H9 (cell line): ENCODE measurements at regions not wholly inside any gene's neighbourhood (a gene's known extent, or its start where the extent isn't known, plus 50 kb on each side); places are given as distances from the start of the nearest gene placed in this dataset.

Experiments used
- DNase-seq: peaks from one replicate; pipeline ENCODE4 v3.0.0-alpha.2; 2017
- H2AFZ ChIP-seq: one replicate; pipeline ENCODE4 v1.6.1; 2013; ENCODE audit warnings: mild to moderate bottlenecking, low read length, control low read depth, moderate library complexity
- H2AK5ac ChIP-seq: 2 replicates; pipeline ENCODE4 v1.6.1; 2013; ENCODE audit warnings: low read length, control low read depth, mixed read lengths; ENCODE audit not compliant: insufficient read length
- H2BK120ac ChIP-seq: one replicate; pipeline ENCODE4 v1.6.1; 2013; ENCODE audit warnings: low read depth, mild to moderate bottlenecking, low read length, control low read depth, inconsistent platforms; ENCODE audit not compliant: poor library complexity, severe bottlenecking
- H2BK12ac ChIP-seq: 2 replicates; pipeline ENCODE4 v1.6.1; 2013; ENCODE audit warnings: low read length, control low read depth, mixed read lengths, low read depth; ENCODE audit not compliant: insufficient read length
- H2BK15ac ChIP-seq: 2 replicates; pipeline ENCODE4 v1.6.1; 2013; ENCODE audit warnings: low read depth, low read length, control low read depth
- H2BK20ac ChIP-seq: one replicate; pipeline ENCODE4 v1.6.1; 2013; ENCODE audit warnings: low read depth, mild to moderate bottlenecking, low read length, control low read depth, inconsistent platforms; ENCODE audit not compliant: poor library complexity, severe bottlenecking
- H2BK5ac ChIP-seq: 2 replicates; pipeline ENCODE4 v1.6.1; 2013; ENCODE audit warnings: low read length, control low read depth, mixed read lengths; ENCODE audit not compliant: insufficient read length
- H3K14ac ChIP-seq: 2 replicates; pipeline ENCODE4 v1.6.1; 2013; ENCODE audit warnings: low read length, control low read depth; ENCODE audit not compliant: insufficient read depth
- H3K18ac ChIP-seq: 2 replicates; pipeline ENCODE4 v1.6.1; 2013; ENCODE audit warnings: low read depth, mild to moderate bottlenecking, mixed read lengths, low read length, control low read depth; ENCODE audit not compliant: insufficient read length
- H3K23ac ChIP-seq: 2 replicates; pipeline ENCODE4 v1.6.1; 2013; ENCODE audit warnings: low read length, control low read depth, mixed read lengths, low read depth; ENCODE audit not compliant: insufficient read length
- H3K23me2 ChIP-seq: 2 replicates; pipeline ENCODE4 v1.6.1; 2013; ENCODE audit warnings: low read depth, mild to moderate bottlenecking, mixed read lengths, low read length, control low read depth; ENCODE audit not compliant: insufficient read length, poor library complexity, severe bottlenecking
- H3K27ac ChIP-seq: 2 replicates; pipeline ENCODE4 v1.5.1; 2013; ENCODE audit warnings: low read length, control low read depth, mixed read lengths, low read depth; ENCODE audit not compliant: insufficient read length
- H3K27me3 ChIP-seq: 2 replicates; pipeline ENCODE4 v1.6.1; 2013; ENCODE audit warnings: low read length, control low read depth, inconsistent platforms; ENCODE audit not compliant: insufficient read depth
- H3K4ac ChIP-seq: 2 replicates; pipeline ENCODE4 v1.6.1; 2013; ENCODE audit warnings: low read depth, mild to moderate bottlenecking, control low read depth, inconsistent platforms, low read length, moderate library complexity
- H3K4me1 ChIP-seq: 2 replicates; pipeline ENCODE4 v1.6.1; 2013; ENCODE audit warnings: low read length, control low read depth, inconsistent platforms; ENCODE audit not compliant: insufficient read depth
- H3K4me2 ChIP-seq: 2 replicates; pipeline ENCODE4 v1.6.1; 2013; ENCODE audit warnings: low read length, control low read depth, mixed read lengths; ENCODE audit not compliant: insufficient read length, insufficient read depth
- H3K56ac ChIP-seq: 2 replicates; pipeline ENCODE4 v1.6.1; 2013; ENCODE audit warnings: low read depth, mild to moderate bottlenecking, mixed read lengths, low read length, control low read depth; ENCODE audit not compliant: insufficient read length
- H3K79me1 ChIP-seq: 2 replicates; pipeline ENCODE4 v1.6.1; 2013; ENCODE audit warnings: low read depth, mild to moderate bottlenecking, moderate library complexity, low read length, control low read depth, inconsistent platforms; ENCODE audit not compliant: insufficient read depth, poor library complexity, severe bottlenecking
- H3K79me2 ChIP-seq: 2 replicates; pipeline ENCODE4 v1.6.1; 2013; ENCODE audit warnings: low read length, control low read depth, inconsistent platforms; ENCODE audit not compliant: insufficient read depth
- H3K9ac ChIP-seq: 2 replicates; pipeline ENCODE4 v1.6.1; 2013; ENCODE audit warnings: low read length, control low read depth, mixed read lengths; ENCODE audit not compliant: insufficient read length; ENCODE audit errors: extremely low read depth
- H3K9me3 ChIP-seq: one replicate; pipeline ENCODE4 v1.6.1; 2013; ENCODE audit warnings: low read depth, low read length, inconsistent platforms; ENCODE audit not compliant: control insufficient read depth
- H3T11ph ChIP-seq: one replicate; pipeline ENCODE4 v1.6.1; 2013; ENCODE audit warnings: mild to moderate bottlenecking, low read length, control low read depth, inconsistent platforms
- H4K20me1 ChIP-seq: one replicate; pipeline ENCODE4 v1.6.1; 2013; ENCODE audit not compliant: control insufficient read depth, insufficient read length, insufficient read depth
- H4K5ac ChIP-seq: 2 replicates; pipeline ENCODE4 v1.6.1; 2013; ENCODE audit warnings: low read depth, mild to moderate bottlenecking, mixed read lengths, low read length, control low read depth; ENCODE audit not compliant: insufficient read length
- H4K8ac ChIP-seq: replicated peaks from 2 replicates; pipeline ENCODE4 v1.6.1; 2013; ENCODE audit warnings: low read length, control low read depth, mixed read lengths, low read depth; ENCODE audit not compliant: insufficient read length
- H4K91ac ChIP-seq: 2 replicates; pipeline ENCODE4 v1.6.1; 2013; ENCODE audit warnings: low read depth, mild to moderate bottlenecking, moderate library complexity, mixed read lengths, low read length, control low read depth; ENCODE audit not compliant: insufficient read length
- H3K27ac Mint-ChIP-seq, 3 experiments: 2 replicates in 2 of 3; 3 replicates in 1 of 3; pipeline ENCODE4 v1.8.0; 2020 to 2021; ENCODE audit warnings: mixed read lengths in 3 of 3, mild to moderate bottlenecking in 1 of 3, moderate library complexity in 1 of 3
- H3K27me3 Mint-ChIP-seq: 2 replicates; pipeline ENCODE4 v1.8.0; 2021; ENCODE audit warnings: low read depth, mild to moderate bottlenecking, moderate library complexity, mixed read lengths
- H3K36me3 Mint-ChIP-seq, 3 experiments: 2 replicates in 2 of 3; 3 replicates in 1 of 3; pipeline ENCODE4 v1.8.0; 2020 to 2021; ENCODE audit warnings: low read depth in 3 of 3, mixed read lengths in 3 of 3; ENCODE audit not compliant: insufficient read depth in 1 of 3
- H3K4me1 Mint-ChIP-seq, 2 experiments: 2 replicates each; pipeline ENCODE4 v1.8.0; 2020; ENCODE audit warnings: mixed read lengths in 2 of 2
- H3K4me3 Mint-ChIP-seq, 2 experiments: 2 replicates in 1 of 2; 3 replicates in 1 of 2; pipeline ENCODE4 v1.8.0; 2020 to 2021; ENCODE audit warnings: mild to moderate bottlenecking in 2 of 2, mixed read lengths in 2 of 2, moderate library complexity in 1 of 2
- H3K9me3 Mint-ChIP-seq, 2 experiments: 2 replicates in 1 of 2; 3 replicates in 1 of 2; pipeline ENCODE4 v1.8.0; 2020; ENCODE audit warnings: mild to moderate bottlenecking in 2 of 2, mixed read lengths in 2 of 2, moderate library complexity in 1 of 2
- WGBS: extraction: QIAGEN DNeasy Blood & Tissue Kit; methylation state at CpG from one replicate; pipeline ENCODE4 v1.1.7; 2013; ENCODE audit warnings: missing lambda C conversion rate, low lambda C conversion rate, mixed read lengths; ENCODE audit not compliant: insufficient read length; ENCODE audit errors: extremely low coverage; 5-methylcytosine and 5-hydroxymethylcytosine counted together
- TF ChIP-seq, protein P1 (sequence below): fragments of 200-600 bp; sonication (generic); conservative IDR thresholded peaks from 3 replicates; pipeline ENCODE4 v1.8.0; 2021; ENCODE audit warnings: antibody characterized with exemption, mild to moderate bottlenecking

DNA sequence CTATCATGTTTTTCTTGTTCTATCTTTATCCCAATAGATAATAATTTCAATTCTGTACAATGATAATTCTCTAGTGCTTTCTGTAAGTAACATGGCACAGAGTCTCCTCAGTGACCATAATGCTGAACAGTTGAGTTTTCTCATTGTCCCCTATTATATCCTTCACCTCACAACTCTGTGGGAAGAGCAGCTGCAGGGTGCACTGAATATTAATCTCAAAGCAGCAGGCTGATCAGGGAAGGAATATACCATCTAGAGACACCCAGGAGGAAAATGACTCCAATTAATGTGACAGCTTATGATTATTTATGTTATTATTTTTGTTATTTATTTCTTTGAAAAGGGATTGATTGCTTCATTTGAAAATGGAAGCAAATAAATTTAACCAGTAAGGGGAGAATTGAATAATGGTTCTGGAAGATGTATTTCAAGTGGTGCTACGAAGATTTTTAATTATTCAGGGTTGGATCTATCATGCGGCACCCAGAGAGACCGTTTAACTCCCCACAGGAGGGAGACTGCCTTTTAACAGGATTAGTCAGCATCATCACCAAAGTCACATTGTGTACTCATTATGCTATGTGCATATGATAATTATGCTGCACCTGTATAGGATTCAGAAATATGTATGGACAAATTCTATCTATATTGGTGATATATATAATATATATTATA lies 1015.7 kb upstream of the GOT2 start:
- Histone ChIP-seq H3K56ac (no peak overlapping the region), H2BK20ac (no peak overlapping the region), H3K9me3 (no peaks in the 10 kb centered on the region), H2AFZ (no peak overlapping the region), H3K79me2 (no peaks in the 10 kb centered on the region), H2BK5ac (no peak overlapping the region), H2AK5ac (no peak overlapping the region), H3K27me3 (no peaks in the 10 kb centered on the region), H3K4ac (no peak overlapping the region), H3K4me1 (no peaks in the 10 kb centered on the region), H3T11ph (no peak overlapping the region), H2BK120ac (no peak overlapping the region), H3K9ac (no peak overlapping the region), H4K91ac (no peak overlapping the region), H3K18ac (no peak overlapping the region), H3K23ac (no peak overlapping the region), H3K23me2 (no peaks in the 10 kb centered on the region), H3K14ac (no peak overlapping the region), H3K27ac (no peak overlapping the region), H4K5ac (no peak overlapping the region), H4K8ac (no peak overlapping the region), H4K20me1 (no peaks in the 10 kb centered on the region), H3K4me2 (no peak overlapping the region), H2BK15ac (no peak overlapping the region), H2BK12ac (no peak overlapping the region), H3K79me1 (no peaks in the 10 kb centered on the region)
- H3K36me3 Mint-ChIP-seq = no peaks in the 10 kb centered on the region
- TF ChIP-seq, protein P1, sequence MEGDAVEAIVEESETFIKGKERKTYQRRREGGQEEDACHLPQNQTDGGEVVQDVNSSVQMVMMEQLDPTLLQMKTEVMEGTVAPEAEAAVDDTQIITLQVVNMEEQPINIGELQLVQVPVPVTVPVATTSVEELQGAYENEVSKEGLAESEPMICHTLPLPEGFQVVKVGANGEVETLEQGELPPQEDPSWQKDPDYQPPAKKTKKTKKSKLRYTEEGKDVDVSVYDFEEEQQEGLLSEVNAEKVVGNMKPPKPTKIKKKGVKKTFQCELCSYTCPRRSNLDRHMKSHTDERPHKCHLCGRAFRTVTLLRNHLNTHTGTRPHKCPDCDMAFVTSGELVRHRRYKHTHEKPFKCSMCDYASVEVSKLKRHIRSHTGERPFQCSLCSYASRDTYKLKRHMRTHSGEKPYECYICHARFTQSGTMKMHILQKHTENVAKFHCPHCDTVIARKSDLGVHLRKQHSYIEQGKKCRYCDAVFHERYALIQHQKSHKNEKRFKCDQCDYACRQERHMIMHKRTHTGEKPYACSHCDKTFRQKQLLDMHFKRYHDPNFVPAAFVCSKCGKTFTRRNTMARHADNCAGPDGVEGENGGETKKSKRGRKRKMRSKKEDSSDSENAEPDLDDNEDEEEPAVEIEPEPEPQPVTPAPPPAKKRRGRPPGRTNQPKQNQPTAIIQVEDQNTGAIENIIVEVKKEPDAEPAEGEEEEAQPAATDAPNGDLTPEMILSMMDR = no peak
- no peak for DNase-seq
- no CpG with 5 or more reads among the region's 3 CpGs for WGBS
- no peak overlapping the region for H3K27ac Mint-ChIP-seq
- peaks cover 0 to 4% of the 10 kb centered on the region in 2 experiments; a peak in 1 of 4 replicates for H3K4me1 Mint-ChIP-seq
- H3K4me3 Mint-ChIP-seq = no peak overlapping the region
- no peaks in the 10 kb centered on the region for H3K9me3 Mint-ChIP-seq
- H3K27me3 Mint-ChIP-seq = no peaks in the 10 kb centered on the region
